D721Med (cell line): ENCODE measurements at regions not wholly inside any gene's neighbourhood (a gene's known extent, or its start where the extent isn't known, plus 50 kb on each side); places are given as distances from the start of the nearest gene placed in this dataset.

ENCODE experiments used
- DNase-seq: peaks from one replicate; pipeline ENCODE4 v3.0.0; 2011; ENCODE audit warnings: low spot score; ENCODE audit not compliant: insufficient read length
- FAIRE-seq: peaks from 2 replicates; lab custom pipeline; 2011; peaks lifted over from hg19 to GRCh38; lab: Jason Lieb, UNC
- TF ChIP-seq, protein P1 (sequence below): IDR thresholded peaks from 2 replicates; pipeline ENCODE4 v1.5.1; 2012; ENCODE audit warnings: mild to moderate bottlenecking, control low read depth; ENCODE audit not compliant: insufficient read depth; ENCODE audit errors: missing control alignments

GRCh38 chr6:144811140-144811539 is 526.0 kb downstream of the UTRN start:
- FAIRE-seq = no peak
- DNase-seq = no peak
- TF ChIP-seq, protein P1, sequence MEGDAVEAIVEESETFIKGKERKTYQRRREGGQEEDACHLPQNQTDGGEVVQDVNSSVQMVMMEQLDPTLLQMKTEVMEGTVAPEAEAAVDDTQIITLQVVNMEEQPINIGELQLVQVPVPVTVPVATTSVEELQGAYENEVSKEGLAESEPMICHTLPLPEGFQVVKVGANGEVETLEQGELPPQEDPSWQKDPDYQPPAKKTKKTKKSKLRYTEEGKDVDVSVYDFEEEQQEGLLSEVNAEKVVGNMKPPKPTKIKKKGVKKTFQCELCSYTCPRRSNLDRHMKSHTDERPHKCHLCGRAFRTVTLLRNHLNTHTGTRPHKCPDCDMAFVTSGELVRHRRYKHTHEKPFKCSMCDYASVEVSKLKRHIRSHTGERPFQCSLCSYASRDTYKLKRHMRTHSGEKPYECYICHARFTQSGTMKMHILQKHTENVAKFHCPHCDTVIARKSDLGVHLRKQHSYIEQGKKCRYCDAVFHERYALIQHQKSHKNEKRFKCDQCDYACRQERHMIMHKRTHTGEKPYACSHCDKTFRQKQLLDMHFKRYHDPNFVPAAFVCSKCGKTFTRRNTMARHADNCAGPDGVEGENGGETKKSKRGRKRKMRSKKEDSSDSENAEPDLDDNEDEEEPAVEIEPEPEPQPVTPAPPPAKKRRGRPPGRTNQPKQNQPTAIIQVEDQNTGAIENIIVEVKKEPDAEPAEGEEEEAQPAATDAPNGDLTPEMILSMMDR = no peak

- DNase-seq (no peak), FAIRE-seq (no peak)
- TF ChIP-seq, protein P1 = no peak
These were observed 531.8 kb downstream of the UTRN start for GRCh38 chr6:144816936-144817335.

DNA sequence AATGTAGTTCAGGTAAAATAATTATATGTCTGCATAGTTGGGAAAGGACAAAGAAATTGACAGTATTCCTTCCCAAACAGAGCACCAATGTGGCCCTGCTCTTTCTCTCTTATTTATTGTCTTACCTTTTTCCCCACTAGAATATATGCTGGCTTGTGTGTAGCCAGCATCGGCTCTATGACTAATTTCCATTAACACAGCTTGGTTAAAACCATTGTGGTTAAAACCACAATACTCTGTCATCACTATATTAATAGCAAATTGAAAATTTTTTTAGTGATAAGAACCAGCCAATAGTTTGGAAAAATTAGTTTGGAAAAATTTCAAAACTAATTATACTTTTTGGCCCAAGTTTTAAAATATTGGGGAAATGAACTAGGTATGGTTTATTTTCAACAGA is 535.1 kb downstream of the UTRN start:
- FAIRE-seq (no peak), DNase-seq (no peak)
- TF ChIP-seq, protein P1 = no peak

DNA sequence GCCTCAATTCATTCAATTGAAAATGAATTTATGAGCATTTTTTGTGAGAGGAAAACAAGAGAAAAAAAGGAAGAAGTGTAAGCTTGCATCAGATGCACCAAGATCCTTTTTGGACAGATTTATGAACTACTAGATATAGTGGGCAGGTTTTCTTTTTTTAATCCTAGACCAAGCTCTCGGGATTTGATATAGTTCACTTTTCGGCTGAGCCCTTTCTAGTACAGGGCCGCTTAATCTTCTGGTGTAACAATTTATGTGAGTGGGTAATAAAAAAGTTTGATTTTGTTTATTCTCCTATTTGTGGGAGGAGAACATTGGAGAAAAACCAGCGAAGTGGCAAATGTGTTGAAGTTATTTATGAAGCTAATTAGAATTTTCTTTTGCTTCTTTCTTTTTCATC is 538.0 kb downstream of the UTRN start:
- no peak for FAIRE-seq
- DNase-seq = no peak
- TF ChIP-seq, protein P1 = no peak

DNA sequence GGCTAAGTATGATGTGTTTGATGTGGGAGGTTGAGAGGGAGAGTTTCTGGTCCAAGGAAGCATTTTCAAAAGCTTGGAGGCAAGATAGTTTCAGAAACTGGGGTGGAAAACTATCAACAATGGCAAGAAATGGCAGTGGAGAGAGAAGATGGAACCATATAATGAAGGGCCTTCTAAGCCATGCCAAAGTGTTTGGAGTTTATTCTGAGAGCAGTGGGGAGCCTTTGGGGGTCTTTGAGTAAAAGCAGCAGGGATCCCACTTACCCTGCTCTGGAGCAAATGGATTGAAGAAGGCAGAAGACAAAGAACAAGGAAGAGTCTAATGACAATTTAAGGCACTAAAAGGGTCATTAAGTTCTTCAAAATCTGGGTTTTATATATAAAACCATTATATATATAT is 538.9 kb downstream of the UTRN start:
- FAIRE-seq (no peak), DNase-seq (no peak)
- TF ChIP-seq, protein P1 = no peak

DNA sequence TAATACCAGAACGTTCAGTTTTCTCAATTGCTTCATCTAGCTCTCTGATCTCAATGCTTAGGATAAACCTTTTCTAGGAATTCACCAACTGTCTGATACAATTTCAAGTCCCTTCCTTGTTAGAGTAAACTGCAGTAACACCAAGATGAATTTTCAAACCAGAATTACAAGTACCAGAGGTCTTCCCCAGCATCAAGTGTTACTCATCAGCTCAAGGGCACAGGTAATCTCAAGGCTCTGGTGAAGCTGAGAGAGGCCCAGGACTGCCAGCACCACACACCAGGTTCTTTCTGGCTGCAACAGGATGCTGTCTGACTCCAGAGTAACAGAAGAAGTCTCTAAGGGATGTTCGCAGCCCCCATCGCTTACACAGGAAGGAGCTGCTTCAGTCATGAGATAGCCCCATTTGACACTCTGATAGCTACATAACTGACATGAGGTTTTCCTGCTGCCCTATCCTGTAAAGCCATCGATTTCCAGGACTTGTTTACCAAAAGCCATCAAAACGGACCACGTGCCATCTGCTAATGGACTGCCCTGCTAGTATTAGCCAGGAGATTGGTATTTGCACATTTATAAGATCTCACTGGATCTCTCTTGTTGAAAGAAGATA is 549.4 kb downstream of the UTRN start:
- FAIRE-seq (no peak), DNase-seq (no peak)
- TF ChIP-seq, protein P1 = no peak

DNA sequence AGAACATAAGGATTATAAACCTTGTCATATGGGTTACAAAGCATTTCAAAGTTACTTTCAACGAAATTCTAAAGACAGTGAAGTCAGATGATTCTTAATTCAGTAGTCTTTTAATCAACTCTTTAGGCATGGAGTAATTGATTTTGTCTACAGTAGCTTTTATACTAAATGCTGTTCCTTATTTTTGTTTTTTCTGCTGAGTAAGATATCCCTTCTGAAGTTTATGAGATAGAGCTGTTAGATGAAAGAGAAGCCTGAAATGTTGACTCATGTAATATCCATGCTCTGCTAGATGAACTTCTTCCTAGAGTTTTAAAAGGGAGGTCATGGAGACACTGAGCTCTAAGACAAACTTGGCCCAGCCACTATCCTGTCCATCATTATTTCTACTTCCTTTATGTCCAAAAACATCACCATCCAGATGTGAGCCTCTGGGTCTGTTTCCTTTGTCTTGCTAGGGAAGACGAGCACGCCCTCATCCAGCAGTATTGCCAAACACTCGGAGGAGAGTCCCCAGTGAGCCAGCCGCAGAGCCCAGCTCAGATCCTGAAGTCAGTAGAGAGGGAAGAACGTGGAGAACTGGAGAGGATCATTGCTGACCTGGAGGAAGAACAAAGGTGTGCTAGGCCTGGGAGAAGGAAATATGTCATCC is 550.3 kb downstream of the UTRN start:
- TF ChIP-seq, protein P1 = no peak
- FAIRE-seq (no peak), DNase-seq (no peak)
